ENCODE measurements at regions not wholly inside any gene's neighbourhood (a gene's known extent, or its start where the extent isn't known, plus 50 kb on each side); places are given as distances from the start of the nearest gene placed in this dataset.

- no peaks in the 10 kb centered on the region for H3K79me2 ChIP-seq (ENCODE audit: control insufficient read depth, insufficient read depth, low read length)
- H3K27ac ChIP-seq (ENCODE audit: insufficient read depth, low read length) = no peak overlapping the region
- no peak overlapping the region for H2AFZ ChIP-seq (ENCODE audit: low read length)
- no peak for DNase-seq (ENCODE audit: low read depth in 2 of 2)
- no peaks in the 10 kb centered on the region for H3K27me3 ChIP-seq (ENCODE audit: control insufficient read depth, insufficient read depth, low read length)
- H3K4me2 ChIP-seq (ENCODE audit: extremely low read depth, insufficient read depth, low read length) = no peak overlapping the region
- no peak overlapping the region for H3K9ac ChIP-seq (ENCODE audit: insufficient read depth, low read length)
- TF ChIP-seq CTCF (conservative IDR thresholded peaks at IDR 0.05 in 1 of 2, IDR thresholded peaks at IDR 0.05 in 1 of 2; ENCODE audit: low read depth in 1 of 2, low read length in 2 of 2) (no peak), EZH2 (IDR thresholded peaks at IDR 0.05; ENCODE audit: low read length, missing control alignments) (no peak)
- H3K4me1 ChIP-seq (ENCODE audit: control insufficient read depth, extremely low read depth, insufficient read depth, low read length) = peaks cover 10% of the 10 kb centered on the region
- no peaks in the 10 kb centered on the region for H3K9me3 ChIP-seq (ENCODE audit: control insufficient read depth, insufficient read depth, low read depth, low read length)
- H3K36me3 ChIP-seq (ENCODE audit: control insufficient read depth, insufficient read depth, low read length) = no peaks in the 10 kb centered on the region
- no peaks in the 10 kb centered on the region for H4K20me1 ChIP-seq (ENCODE audit: control insufficient read depth, extremely low read depth, insufficient read depth, low read length)
- H3K4me3 ChIP-seq (replicated peaks in 1 of 4; ENCODE audit: control extremely low read depth in 1 of 4, insufficient read depth in 1 of 4, low read depth in 3 of 4, low read length in 4 of 4) = no peak overlapping the region
Observed at GRCh38 chr11:103534959-103535358, 425.7 kb downstream of the DYNC2H1 start.

GRCh38 chr11:103536335-103536722, 427.1 kb downstream of the DYNC2H1 start:
- H3K4me1 ChIP-seq (ENCODE audit: control insufficient read depth, extremely low read depth, insufficient read depth, low read length) = peaks cover 9% of the 10 kb centered on the region
- TF ChIP-seq EZH2 (IDR thresholded peaks at IDR 0.05; ENCODE audit: low read length, missing control alignments) = no peak
- no peak for TF ChIP-seq CTCF (conservative IDR thresholded peaks at IDR 0.05 in 1 of 2, IDR thresholded peaks at IDR 0.05 in 1 of 2; ENCODE audit: low read depth in 1 of 2, low read length in 2 of 2)
- H3K4me3 ChIP-seq (replicated peaks in 1 of 4; ENCODE audit: control extremely low read depth in 1 of 4, insufficient read depth in 1 of 4, low read depth in 3 of 4, low read length in 4 of 4) = no peak overlapping the region
- H3K79me2 ChIP-seq (ENCODE audit: control insufficient read depth, insufficient read depth, low read length) = no peaks in the 10 kb centered on the region
- H3K4me2 ChIP-seq (ENCODE audit: extremely low read depth, insufficient read depth, low read length) = no peak overlapping the region
- no peaks in the 10 kb centered on the region for H3K27me3 ChIP-seq (ENCODE audit: control insufficient read depth, insufficient read depth, low read length)
- no peaks in the 10 kb centered on the region for H3K9me3 ChIP-seq (ENCODE audit: control insufficient read depth, insufficient read depth, low read depth, low read length)
- H3K27ac ChIP-seq (ENCODE audit: insufficient read depth, low read length) = no peak overlapping the region
- H3K36me3 ChIP-seq (ENCODE audit: control insufficient read depth, insufficient read depth, low read length) = no peaks in the 10 kb centered on the region
- H4K20me1 ChIP-seq (ENCODE audit: control insufficient read depth, extremely low read depth, insufficient read depth, low read length) = no peaks in the 10 kb centered on the region
- no peak overlapping the region for H3K9ac ChIP-seq (ENCODE audit: insufficient read depth, low read length)
- no peak for DNase-seq (ENCODE audit: low read depth in 2 of 2)
- no peak overlapping the region for H2AFZ ChIP-seq (ENCODE audit: low read length)

- Histone ChIP-seq H3K4me2 (ENCODE audit: extremely low read depth, insufficient read depth, low read length) (no peak overlapping the region), H3K4me1 (ENCODE audit: control insufficient read depth, extremely low read depth, insufficient read depth, low read length) (no peaks in the 10 kb centered on the region), H3K79me2 (ENCODE audit: control insufficient read depth, insufficient read depth, low read length) (no peaks in the 10 kb centered on the region), H3K4me3 (replicated peaks in 1 of 4; ENCODE audit: control extremely low read depth in 1 of 4, insufficient read depth in 1 of 4, low read depth in 3 of 4, low read length in 4 of 4) (no peak overlapping the region), H3K27me3 (ENCODE audit: control insufficient read depth, insufficient read depth, low read length) (no peaks in the 10 kb centered on the region), H3K36me3 (ENCODE audit: control insufficient read depth, insufficient read depth, low read length) (no peaks in the 10 kb centered on the region), H3K9me3 (ENCODE audit: control insufficient read depth, insufficient read depth, low read depth, low read length) (no peaks in the 10 kb centered on the region), H3K27ac (ENCODE audit: insufficient read depth, low read length) (no peak overlapping the region), H2AFZ (ENCODE audit: low read length) (no peak overlapping the region), H3K9ac (ENCODE audit: insufficient read depth, low read length) (no peak overlapping the region), H4K20me1 (ENCODE audit: control insufficient read depth, extremely low read depth, insufficient read depth, low read length) (no peaks in the 10 kb centered on the region)
- peak; percentile 62 to 72 for TF ChIP-seq CTCF (conservative IDR thresholded peaks at IDR 0.05 in 1 of 2, IDR thresholded peaks at IDR 0.05 in 1 of 2; ENCODE audit: low read depth in 1 of 2, low read length in 2 of 2)
- TF ChIP-seq EZH2 (IDR thresholded peaks at IDR 0.05; ENCODE audit: low read length, missing control alignments) = no peak
- DNase-seq (ENCODE audit: low read depth in 2 of 2) = peak in 1 of 2 donors; percentile 60
Observed at GRCh38 chr11:103537904-103538502, 428.8 kb downstream of the DYNC2H1 start.
